ENCODE measurements at regions not wholly inside any gene's neighbourhood (a gene's known extent, or its start where the extent isn't known, plus 50 kb on each side); places are given as distances from the start of the nearest gene placed in this dataset.

GRCh38 chr11:106309070-106309684, 231.7 kb downstream of the AASDHPPT start:
- Histone ChIP-seq H2BK120ac (ENCODE audit: low read depth, low read length, poor library complexity, severe bottlenecking) (no peak overlapping the region), H3K4me2 (ENCODE audit: insufficient read depth, insufficient read length, low read length) (no peak overlapping the region), H2BK5ac (ENCODE audit: insufficient read length, low read length) (no peak overlapping the region), H2AK5ac (ENCODE audit: insufficient read length, low read length) (no peak overlapping the region), H4K20me1 (ENCODE audit: control insufficient read depth, insufficient read depth, insufficient read length) (no peaks in the 10 kb centered on the region), H3K4ac (ENCODE audit: low read depth, low read length) (no peak overlapping the region), H3T11ph (ENCODE audit: low read length) (no peak overlapping the region), H4K91ac (ENCODE audit: insufficient read length, low read depth, low read length) (no peak overlapping the region), H2BK12ac (ENCODE audit: insufficient read length, low read depth, low read length) (no peak overlapping the region), H2BK20ac (ENCODE audit: low read depth, low read length, poor library complexity, severe bottlenecking) (no peak overlapping the region), H3K79me1 (ENCODE audit: insufficient read depth, low read depth, low read length, poor library complexity, severe bottlenecking) (no peaks in the 10 kb centered on the region), H2BK15ac (ENCODE audit: low read depth, low read length) (no peak overlapping the region), H3K14ac (ENCODE audit: insufficient read depth, low read length) (no peak overlapping the region), H3K56ac (ENCODE audit: insufficient read length, low read depth, low read length) (no peak overlapping the region), H3K4me1 (ENCODE audit: insufficient read depth, low read length) (no peaks in the 10 kb centered on the region), H3K23me2 (ENCODE audit: insufficient read length, low read depth, low read length, poor library complexity, severe bottlenecking) (no peaks in the 10 kb centered on the region), H3K27ac (ENCODE audit: insufficient read length, low read depth, low read length) (no peak overlapping the region), H3K9me3 (ENCODE audit: control insufficient read depth, low read depth, low read length) (no peaks in the 10 kb centered on the region), H4K5ac (ENCODE audit: insufficient read length, low read depth, low read length) (no peak overlapping the region), H3K23ac (ENCODE audit: insufficient read length, low read depth, low read length) (no peak overlapping the region), H3K9ac (ENCODE audit: extremely low read depth, insufficient read length, low read length) (no peak overlapping the region), H2AFZ (ENCODE audit: low read length) (no peak overlapping the region), H4K8ac (replicated peaks; ENCODE audit: insufficient read length, low read depth, low read length) (no peak overlapping the region), H3K79me2 (ENCODE audit: insufficient read depth, low read length) (no peaks in the 10 kb centered on the region), H3K18ac (ENCODE audit: insufficient read length, low read depth, low read length) (no peak overlapping the region), H3K27me3 (ENCODE audit: insufficient read depth, low read length) (no peaks in the 10 kb centered on the region)
- Mint-ChIP-seq H3K27ac (no peak overlapping the region), H3K27me3 (ENCODE audit: low read depth) (no peaks in the 10 kb centered on the region), H3K9me3 (peaks cover 4 to 9% of the 10 kb centered on the region in 2 experiments; a peak in 4 of 5 replicates), H3K4me3 (no peak overlapping the region), H3K36me3 (ENCODE audit: insufficient read depth in 1 of 3, low read depth in 3 of 3) (peaks cover 0 to 6% (median 2%) of the 10 kb centered on the region in 3 experiments; a peak in 2 of 7 replicates), H3K4me1 (no peaks in the 10 kb centered on the region)
- DNase-seq: no peak
- no peak for TF ChIP-seq CTCF (conservative IDR thresholded peaks at IDR 0.05)
- no CpG with 5 or more reads among the region's 2 CpGs for WGBS (ENCODE audit: extremely low coverage, insufficient read length, low lambda C conversion rate)

Data from H9 (cell line).